DND-41 (cell line): ENCODE measurements at regions not wholly inside any gene's neighbourhood (a gene's known extent, or its start where the extent isn't known, plus 50 kb on each side); places are given as distances from the start of the nearest gene placed in this dataset.

Experiments used
- CTCF ChIP-seq: IDR thresholded peaks from 2 replicates; pipeline ENCODE4 v1.5.1; 2012; ENCODE audit warnings: borderline replicate concordance, low read length, moderate library complexity, mild to moderate bottlenecking; ENCODE audit not compliant: poor library complexity, severe bottlenecking; ENCODE audit errors: extremely low read depth
- EZH2 ChIP-seq: IDR thresholded peaks from 3 replicates; pipeline ENCODE4 v1.6.1; 2012; ENCODE audit warnings: borderline replicate concordance, low read depth, mild to moderate bottlenecking, moderate library complexity, low read length, inconsistent platforms; ENCODE audit not compliant: severe bottlenecking

GRCh38 chr12:107353312-107353711, 260.0 kb upstream of the CRY1 start:
- TF ChIP-seq CTCF (no peak), EZH2 (no peak)
